ENCODE measurements at regions not wholly inside any gene's neighbourhood (a gene's known extent, or its start where the extent isn't known, plus 50 kb on each side); places are given as distances from the start of the nearest gene placed in this dataset.
"Not testable (repeated sequence)": the region's sequence is repeated elsewhere in the genome, so short reads cannot be mapped to it uniquely, and the experiment has no call there.

- Histone ChIP-seq H3K27ac (no peak overlapping the region), H3K79me2 (ENCODE audit: insufficient read depth) (no peaks in the 10 kb centered on the region), H3K36me3 (ENCODE audit: low read depth) (no peaks in the 10 kb centered on the region), H3K9ac (no peak overlapping the region), H3K9me2 (ENCODE audit: insufficient read depth) (no peaks in the 10 kb centered on the region), H3K9me3 (ENCODE audit: low read depth) (no peaks in the 10 kb centered on the region), H3K4me1 (ENCODE audit: insufficient read depth) (no peaks in the 10 kb centered on the region), H3K27me3 (replicated peaks; ENCODE audit: insufficient read depth) (peaks cover 6% of the 10 kb centered on the region; the same call in 1 of the 2 replicates), H3K4me3 (no peak overlapping the region), H3K4me2 (ENCODE audit: unreplicated experiment) (no peak overlapping the region), H4K20me1 (ENCODE audit: insufficient read depth) (no peaks in the 10 kb centered on the region), H2AFZ (no peak overlapping the region), H3F3A (ENCODE audit: insufficient read depth) (no peaks in the 10 kb centered on the region)
- in situ Hi-C loops (cut with MboI): no loop called here
- peak; percentile 54 for DNase-seq
- TF ChIP-seq EZH2phosphoT487 (IDR thresholded peaks at IDR 0.05; ENCODE audit: insufficient read depth, low read depth): no peak
- no peak for TF ChIP-seq EZH2 (IDR thresholded peaks at IDR 0.05; ENCODE audit: insufficient read depth, poor library complexity, severe bottlenecking)
- WGBS, 2 experiments (ENCODE audit: low coverage in 1 of 2, low lambda C conversion rate in 2 of 2, missing lambda C conversion rate in 2 of 2): 23 to 30% methylated on average over 3 of the region's 3 CpGs
Measured at GRCh38 chr2:84302513-84303412, 156.3 kb downstream of the SUCLG1 start.

DNA sequence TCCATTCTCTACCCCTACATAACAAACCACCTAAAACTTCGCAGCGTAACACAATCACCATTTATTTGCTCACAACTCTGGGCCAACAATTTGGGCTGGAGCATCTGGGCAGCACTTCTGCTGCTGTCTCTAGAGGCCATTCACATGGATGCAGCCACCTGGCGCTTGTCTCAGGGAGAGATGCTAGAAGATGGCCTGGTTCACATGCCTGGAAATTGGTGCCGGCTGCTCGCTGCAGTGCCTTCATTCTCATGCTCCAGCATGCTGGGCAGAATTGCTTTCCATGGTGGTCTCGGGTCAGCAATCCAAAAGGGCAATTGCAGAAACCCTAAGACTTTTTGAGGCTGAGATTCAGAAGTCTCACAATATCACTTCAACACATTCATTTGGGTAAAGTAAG lies 157.4 kb downstream of the SUCLG1 start:
- Histone ChIP-seq H3K4me1 (ENCODE audit: insufficient read depth) (no peaks in the 10 kb centered on the region), H4K20me1 (ENCODE audit: insufficient read depth) (no peaks in the 10 kb centered on the region), H3K27me3 (replicated peaks; ENCODE audit: insufficient read depth) (peaks cover 6% of the 10 kb centered on the region; the same call in 1 of the 2 replicates), H3F3A (ENCODE audit: insufficient read depth) (no peaks in the 10 kb centered on the region), H3K9ac (no peak overlapping the region), H3K9me2 (ENCODE audit: insufficient read depth) (no peaks in the 10 kb centered on the region), H3K4me2 (ENCODE audit: unreplicated experiment) (no peak overlapping the region), H2AFZ (no peak overlapping the region), H3K4me3 (no peak overlapping the region), H3K27ac (no peak overlapping the region), H3K36me3 (ENCODE audit: low read depth) (no peaks in the 10 kb centered on the region), H3K9me3 (ENCODE audit: low read depth) (no peaks in the 10 kb centered on the region), H3K79me2 (ENCODE audit: insufficient read depth) (no peaks in the 10 kb centered on the region)
- 53 to 60% methylated on average over 6 of the region's 6 CpGs for WGBS, 2 experiments (ENCODE audit: low coverage in 1 of 2, low lambda C conversion rate in 2 of 2, missing lambda C conversion rate in 2 of 2)
- in situ Hi-C loops (cut with MboI): no loop called here
- TF ChIP-seq EZH2 (IDR thresholded peaks at IDR 0.05; ENCODE audit: insufficient read depth, poor library complexity, severe bottlenecking) (no peak), EZH2phosphoT487 (IDR thresholded peaks at IDR 0.05; ENCODE audit: insufficient read depth, low read depth) (no peak)
- DNase-seq: no peak

GRCh38 chr2:84300696-84301029 lies 158.4 kb downstream of the SUCLG1 start:
- H3K27me3 ChIP-seq (replicated peaks; ENCODE audit: insufficient read depth): peaks cover 6% of the 10 kb centered on the region; the same call in 1 of the 2 replicates
- H3K36me3 ChIP-seq (ENCODE audit: low read depth): no peaks in the 10 kb centered on the region
- H3K9ac ChIP-seq: no peak overlapping the region
- H3K4me1 ChIP-seq (ENCODE audit: insufficient read depth): no peaks in the 10 kb centered on the region
- H2AFZ ChIP-seq: no peak overlapping the region
- TF ChIP-seq EZH2phosphoT487 (IDR thresholded peaks at IDR 0.05; ENCODE audit: insufficient read depth, low read depth) (no peak), EZH2 (IDR thresholded peaks at IDR 0.05; ENCODE audit: insufficient read depth, poor library complexity, severe bottlenecking) (no peak)
- no peaks in the 10 kb centered on the region for H3K79me2 ChIP-seq (ENCODE audit: insufficient read depth)
- WGBS, 2 experiments (ENCODE audit: low coverage in 1 of 2, low lambda C conversion rate in 2 of 2, missing lambda C conversion rate in 2 of 2): 38 to 62% methylated on average over 4 of the region's 4 CpGs
- no peak for DNase-seq
- H3K4me2 ChIP-seq (ENCODE audit: unreplicated experiment): no peak overlapping the region
- H3K27ac ChIP-seq: no peak overlapping the region
- no peaks in the 10 kb centered on the region for H3K9me2 ChIP-seq (ENCODE audit: insufficient read depth)
- no peaks in the 10 kb centered on the region for H3F3A ChIP-seq (ENCODE audit: insufficient read depth)
- no peaks in the 10 kb centered on the region for H4K20me1 ChIP-seq (ENCODE audit: insufficient read depth)
- in situ Hi-C loops (cut with MboI): no loop called here
- no peaks in the 10 kb centered on the region for H3K9me3 ChIP-seq (ENCODE audit: low read depth)
- H3K4me3 ChIP-seq: no peak overlapping the region

GRCh38 chr2:84300001-84300695 lies 158.9 kb downstream of the SUCLG1 start:
- H3K27me3 ChIP-seq (replicated peaks; ENCODE audit: insufficient read depth); H3K79me2 ChIP-seq (ENCODE audit: insufficient read depth); H3F3A ChIP-seq (ENCODE audit: insufficient read depth); DNase-seq; in situ Hi-C loops (cut with MboI); H3K9ac ChIP-seq; H3K9me3 ChIP-seq (ENCODE audit: low read depth); H3K9me2 ChIP-seq (ENCODE audit: insufficient read depth); H3K4me3 ChIP-seq; H3K4me2 ChIP-seq (ENCODE audit: unreplicated experiment); H3K4me1 ChIP-seq (ENCODE audit: insufficient read depth); H4K20me1 ChIP-seq (ENCODE audit: insufficient read depth); H2AFZ ChIP-seq; H3K36me3 ChIP-seq (ENCODE audit: low read depth); H3K27ac ChIP-seq: not testable (repeated sequence)
- WGBS, 2 experiments (ENCODE audit: low coverage in 1 of 2, low lambda C conversion rate in 2 of 2, missing lambda C conversion rate in 2 of 2): 44 to 48% methylated on average over 8 of the region's 8 CpGs

Data from GM23248 (cell line).